ENCODE measurements at regions not wholly inside any gene's neighbourhood (a gene's known extent, or its start where the extent isn't known, plus 50 kb on each side); places are given as distances from the start of the nearest gene placed in this dataset.

GRCh38 chr12:115233891-115234543 lies 550.0 kb upstream of the TBX3 start:
- H2AFZ ChIP-seq = no peak overlapping the region
- DNase-seq (ENCODE audit: low spot score) = no peak
- H3K79me2 ChIP-seq = no peaks in the 10 kb centered on the region
- H3K4me3 ChIP-seq = no peak overlapping the region
- no peaks in the 10 kb centered on the region for H3K9me3 ChIP-seq (ENCODE audit: low read depth)
- H4K20me1 ChIP-seq (ENCODE audit: insufficient read depth, poor library complexity, severe bottlenecking) = no peaks in the 10 kb centered on the region
- no peaks in the 10 kb centered on the region for H3K36me3 ChIP-seq (replicated peaks; ENCODE audit: insufficient read depth, low read depth)
- 45% methylated on average over 6 of the region's 6 CpGs for WGBS (ENCODE audit: low lambda C conversion rate, missing lambda C conversion rate)
- TF ChIP-seq EZH2phosphoT487 (IDR thresholded peaks at IDR 0.05; ENCODE audit: low read depth, severe bottlenecking, unreplicated experiment) (no peak), CTCF (IDR thresholded peaks at IDR 0.05; ENCODE audit: poor library complexity) (no peak), EZH2 (IDR thresholded peaks at IDR 0.05; ENCODE audit: borderline replicate concordance) (no peak)
- no peak overlapping the region for H3K4me2 ChIP-seq
- H3K9me2 ChIP-seq (replicated peaks; ENCODE audit: insufficient read depth) = no peaks in the 10 kb centered on the region
- H3K27me3 ChIP-seq = no peaks in the 10 kb centered on the region
- no peak overlapping the region for H3K27ac ChIP-seq
- H3K4me1 ChIP-seq (ENCODE audit: insufficient read depth) = peaks cover 15% of the 10 kb centered on the region

GRCh38 chr12:115232455-115233156 lies 548.6 kb upstream of the TBX3 start:
- Histone ChIP-seq H3K36me3 (replicated peaks; ENCODE audit: insufficient read depth, low read depth) (no peaks in the 10 kb centered on the region), H3K4me2 (no peak overlapping the region), H3K79me2 (no peaks in the 10 kb centered on the region), H2AFZ (no peak overlapping the region), H4K20me1 (ENCODE audit: insufficient read depth, poor library complexity, severe bottlenecking) (no peaks in the 10 kb centered on the region), H3K27me3 (no peaks in the 10 kb centered on the region), H3K9me3 (ENCODE audit: low read depth) (no peaks in the 10 kb centered on the region), H3K27ac (no peak overlapping the region), H3K4me3 (no peak overlapping the region), H3K4me1 (ENCODE audit: insufficient read depth) (peaks cover 18% of the 10 kb centered on the region), H3K9me2 (replicated peaks; ENCODE audit: insufficient read depth) (no peaks in the 10 kb centered on the region)
- 81% methylated on average over 7 of the region's 7 CpGs for WGBS (ENCODE audit: low lambda C conversion rate, missing lambda C conversion rate)
- DNase-seq (ENCODE audit: low spot score) = peak; percentile 23
- TF ChIP-seq CTCF (IDR thresholded peaks at IDR 0.05; ENCODE audit: poor library complexity) (no peak), EZH2phosphoT487 (IDR thresholded peaks at IDR 0.05; ENCODE audit: low read depth, severe bottlenecking, unreplicated experiment) (no peak), EZH2 (IDR thresholded peaks at IDR 0.05; ENCODE audit: borderline replicate concordance) (no peak)

DNA sequence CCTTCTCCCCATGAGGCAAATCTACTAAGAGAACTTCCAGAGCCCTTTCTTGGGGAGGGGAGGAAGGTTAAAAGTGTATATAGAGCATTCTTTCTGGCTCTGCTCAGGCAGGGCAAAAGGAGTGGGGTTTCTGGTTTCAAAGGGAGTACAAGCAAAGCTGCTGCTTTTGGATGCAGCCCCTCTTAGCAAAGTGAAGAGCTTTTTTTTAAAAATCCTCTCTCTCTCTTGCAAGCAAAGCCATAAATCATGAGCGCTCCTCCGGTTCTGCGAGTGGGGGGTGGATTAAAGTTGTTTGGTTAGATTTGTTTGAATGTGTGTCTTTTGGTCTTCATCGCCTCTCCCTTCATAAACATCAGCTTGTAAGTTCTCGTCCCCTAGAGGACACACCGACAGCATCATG lies 546.6 kb upstream of the TBX3 start:
- no peaks in the 10 kb centered on the region for H3K36me3 ChIP-seq (replicated peaks; ENCODE audit: insufficient read depth, low read depth)
- peak; percentile 39 for DNase-seq (ENCODE audit: low spot score)
- peak overlapping the region; percentile 57 for H3K4me2 ChIP-seq
- H3K4me3 ChIP-seq = no peak overlapping the region
- H3K79me2 ChIP-seq = no peaks in the 10 kb centered on the region
- H3K27me3 ChIP-seq = no peaks in the 10 kb centered on the region
- peak overlapping the region; percentile 47 for H3K27ac ChIP-seq
- no peaks in the 10 kb centered on the region for H3K9me2 ChIP-seq (replicated peaks; ENCODE audit: insufficient read depth)
- H3K9me3 ChIP-seq (ENCODE audit: low read depth) = no peaks in the 10 kb centered on the region
- no peak for TF ChIP-seq EZH2 (IDR thresholded peaks at IDR 0.05; ENCODE audit: borderline replicate concordance)
- no peak for TF ChIP-seq EZH2phosphoT487 (IDR thresholded peaks at IDR 0.05; ENCODE audit: low read depth, severe bottlenecking, unreplicated experiment)
- TF ChIP-seq CTCF (IDR thresholded peaks at IDR 0.05; ENCODE audit: poor library complexity) = no peak
- WGBS (ENCODE audit: low lambda C conversion rate, missing lambda C conversion rate) = 13% methylated on average over 6 of the region's 6 CpGs
- no peak overlapping the region for H2AFZ ChIP-seq
- peaks cover 20% of the 10 kb centered on the region for H3K4me1 ChIP-seq (ENCODE audit: insufficient read depth)
- H4K20me1 ChIP-seq (ENCODE audit: insufficient read depth, poor library complexity, severe bottlenecking) = no peaks in the 10 kb centered on the region

Data from hepatocyte (in vitro differentiated cells).